ENCODE measurements at regions not wholly inside any gene's neighbourhood (a gene's known extent, or its start where the extent isn't known, plus 50 kb on each side); places are given as distances from the start of the nearest gene placed in this dataset.

- no peak for TF ChIP-seq REST (IDR thresholded peaks at IDR 0.05; ENCODE audit: insufficient read depth in 1 of 2, low read depth in 2 of 2, low read length in 2 of 2)
- no peak for TF ChIP-seq FOXP2 (optimal IDR thresholded peaks at IDR 0.05; ENCODE audit: borderline replicate concordance, extremely low read depth, extremely low read length, insufficient read depth)
- TF ChIP-seq TAF1 (IDR thresholded peaks at IDR 0.05; ENCODE audit: borderline replicate concordance, insufficient read depth, low read length), result no peak
- TF ChIP-seq POLR2AphosphoS5 (IDR thresholded peaks at IDR 0.05; ENCODE audit: low read depth, low read length), result no peak
- no peak for TF ChIP-seq SIN3A (IDR thresholded peaks at IDR 0.05; ENCODE audit: borderline replicate concordance, insufficient read depth, low read length)
Measured at GRCh38 chr1:30090162-30090820, 633.1 kb downstream of the MATN1 start.

GRCh38 chr1:30089024-30089430, 634.4 kb downstream of the MATN1 start:
- TF ChIP-seq POLR2AphosphoS5 (IDR thresholded peaks at IDR 0.05; ENCODE audit: low read depth, low read length), result no peak
- TF ChIP-seq TAF1 (IDR thresholded peaks at IDR 0.05; ENCODE audit: borderline replicate concordance, insufficient read depth, low read length), result no peak

- TF ChIP-seq POLR2AphosphoS5 (IDR thresholded peaks at IDR 0.05; ENCODE audit: low read depth, low read length) (no peak), TAF1 (IDR thresholded peaks at IDR 0.05; ENCODE audit: borderline replicate concordance, insufficient read depth, low read length) (no peak), REST (IDR thresholded peaks at IDR 0.05; ENCODE audit: insufficient read depth in 1 of 2, low read depth in 2 of 2, low read length in 2 of 2) (no peak), FOXP2 (optimal IDR thresholded peaks at IDR 0.05; ENCODE audit: borderline replicate concordance, extremely low read depth, extremely low read length, insufficient read depth) (no peak), SIN3A (IDR thresholded peaks at IDR 0.05; ENCODE audit: borderline replicate concordance, insufficient read depth, low read length) (no peak)
Measured at GRCh38 chr1:30088594-30088993, 634.8 kb downstream of the MATN1 start.

GRCh38 chr1:30087465-30087864, 635.9 kb downstream of the MATN1 start:
- TF ChIP-seq SIN3A (IDR thresholded peaks at IDR 0.05; ENCODE audit: borderline replicate concordance, insufficient read depth, low read length) (no peak), REST (IDR thresholded peaks at IDR 0.05; ENCODE audit: insufficient read depth in 1 of 2, low read depth in 2 of 2, low read length in 2 of 2) (no peak), FOXP2 (optimal IDR thresholded peaks at IDR 0.05; ENCODE audit: borderline replicate concordance, extremely low read depth, extremely low read length, insufficient read depth) (no peak), TAF1 (IDR thresholded peaks at IDR 0.05; ENCODE audit: borderline replicate concordance, insufficient read depth, low read length) (no peak), POLR2AphosphoS5 (IDR thresholded peaks at IDR 0.05; ENCODE audit: low read depth, low read length) (no peak)

- peak; percentile 21 for TF ChIP-seq FOXP2 (optimal IDR thresholded peaks at IDR 0.05; ENCODE audit: borderline replicate concordance, extremely low read depth, extremely low read length, insufficient read depth)
- no peak for TF ChIP-seq POLR2AphosphoS5 (IDR thresholded peaks at IDR 0.05; ENCODE audit: low read depth, low read length)
Measured at GRCh38 chr1:30085811-30086770, 637.3 kb downstream of the MATN1 start.

Measured in PFSK-1 (cell line).